ENCODE measurements at regions not wholly inside any gene's neighbourhood (a gene's known extent, or its start where the extent isn't known, plus 50 kb on each side); places are given as distances from the start of the nearest gene placed in this dataset.

- Histone ChIP-seq H3K4me3 (ENCODE audit: low read length) (no peak overlapping the region), H3K4me1 (ENCODE audit: control insufficient read depth, low read length) (peaks cover 3% of the 10 kb centered on the region; the same call in 1 of the 2 replicates), H3K4me2 (ENCODE audit: low read length) (no peak overlapping the region), H3K9me2 (replicated peaks; ENCODE audit: control insufficient read depth, low read length) (no peaks in the 10 kb centered on the region), H3K36me3 (ENCODE audit: control insufficient read depth, low read length) (no peaks in the 10 kb centered on the region), H3K9me3 (ENCODE audit: control insufficient read depth, insufficient read depth, low read length) (no peaks in the 10 kb centered on the region), H4K20me1 (ENCODE audit: control insufficient read depth, insufficient read depth, low read depth, low read length) (no peaks in the 10 kb centered on the region), H3K79me2 (ENCODE audit: control insufficient read depth, low read length) (no peaks in the 10 kb centered on the region), H3K27ac (ENCODE audit: low read depth, low read length) (no peak overlapping the region), H3K27me3 (ENCODE audit: control insufficient read depth, low read length) (peaks cover 22% of the 10 kb centered on the region), H3F3A (ENCODE audit: control insufficient read depth, insufficient read depth) (no peaks in the 10 kb centered on the region)
- no peak for TF ChIP-seq CTCF (IDR thresholded peaks at IDR 0.05; ENCODE audit: low read depth, low read length, poor library complexity, severe bottlenecking)
- no peak for TF ChIP-seq EZH2phosphoT487 (IDR thresholded peaks at IDR 0.05; ENCODE audit: borderline replicate concordance, low read length)
Observed at GRCh38 chr14:96663491-96664067, 133.6 kb upstream of the VRK1 start.

- H3K9me2 ChIP-seq (replicated peaks; ENCODE audit: control insufficient read depth, low read length): no peaks in the 10 kb centered on the region
- no peaks in the 10 kb centered on the region for H3K9me3 ChIP-seq (ENCODE audit: control insufficient read depth, insufficient read depth, low read length)
- no peaks in the 10 kb centered on the region for H3K4me1 ChIP-seq (ENCODE audit: control insufficient read depth, low read length)
- no peaks in the 10 kb centered on the region for H3K79me2 ChIP-seq (ENCODE audit: control insufficient read depth, low read length)
- H3K27me3 ChIP-seq (ENCODE audit: control insufficient read depth, low read length): peaks cover 8% of the 10 kb centered on the region
- no peaks in the 10 kb centered on the region for H4K20me1 ChIP-seq (ENCODE audit: control insufficient read depth, insufficient read depth, low read depth, low read length)
- H3F3A ChIP-seq (ENCODE audit: control insufficient read depth, insufficient read depth): no peaks in the 10 kb centered on the region
- no peak overlapping the region for H3K27ac ChIP-seq (ENCODE audit: low read depth, low read length)
- no peaks in the 10 kb centered on the region for H3K36me3 ChIP-seq (ENCODE audit: control insufficient read depth, low read length)
- TF ChIP-seq EZH2phosphoT487 (IDR thresholded peaks at IDR 0.05; ENCODE audit: borderline replicate concordance, low read length) (no peak), CTCF (IDR thresholded peaks at IDR 0.05; ENCODE audit: low read depth, low read length, poor library complexity, severe bottlenecking) (peak; percentile 14)
- no peak overlapping the region for H3K4me2 ChIP-seq (ENCODE audit: low read length)
- no peak overlapping the region for H3K4me3 ChIP-seq (ENCODE audit: low read length)
Observed at GRCh38 chr14:96666088-96666487, 131.1 kb upstream of the VRK1 start.

GRCh38 chr14:96670391-96670790 lies 126.8 kb upstream of the VRK1 start:
- no peak overlapping the region for H3K4me3 ChIP-seq (ENCODE audit: low read length)
- H3K79me2 ChIP-seq (ENCODE audit: control insufficient read depth, low read length): no peaks in the 10 kb centered on the region
- no peaks in the 10 kb centered on the region for H3F3A ChIP-seq (ENCODE audit: control insufficient read depth, insufficient read depth)
- no peak for TF ChIP-seq EZH2phosphoT487 (IDR thresholded peaks at IDR 0.05; ENCODE audit: borderline replicate concordance, low read length)
- no peak for TF ChIP-seq CTCF (IDR thresholded peaks at IDR 0.05; ENCODE audit: low read depth, low read length, poor library complexity, severe bottlenecking)
- H3K4me1 ChIP-seq (ENCODE audit: control insufficient read depth, low read length): no peaks in the 10 kb centered on the region
- H3K27me3 ChIP-seq (ENCODE audit: control insufficient read depth, low read length): peaks cover 7% of the 10 kb centered on the region; the same call in 1 of the 2 replicates
- no peak overlapping the region for H3K4me2 ChIP-seq (ENCODE audit: low read length)
- H3K9me3 ChIP-seq (ENCODE audit: control insufficient read depth, insufficient read depth, low read length): no peaks in the 10 kb centered on the region
- no peaks in the 10 kb centered on the region for H3K36me3 ChIP-seq (ENCODE audit: control insufficient read depth, low read length)
- no peak overlapping the region for H3K27ac ChIP-seq (ENCODE audit: low read depth, low read length)
- no peaks in the 10 kb centered on the region for H4K20me1 ChIP-seq (ENCODE audit: control insufficient read depth, insufficient read depth, low read depth, low read length)
- H3K9me2 ChIP-seq (replicated peaks; ENCODE audit: control insufficient read depth, low read length): no peaks in the 10 kb centered on the region
